ENCODE measurements at regions not wholly inside any gene's neighbourhood (a gene's known extent, or its start where the extent isn't known, plus 50 kb on each side); places are given as distances from the start of the nearest gene placed in this dataset.

- ATAC-seq: no peak
- intact Hi-C loops (cut with micrococcal nuclease): no loop called here
- DNase-seq: no peak
These were observed 90.6 kb upstream of the TUSC7 start for GRCh38 chr3:116618930-116619329.

GRCh38 chr3:116630494-116630893 lies 79.1 kb upstream of the TUSC7 start:
- intact Hi-C loops (cut with micrococcal nuclease): no loop called here
- ATAC-seq: no peak

GRCh38 chr3:116639641-116640040 lies 69.9 kb upstream of the TUSC7 start:
- intact Hi-C loops (cut with micrococcal nuclease): no loop called here
- DNase-seq (no peak), ATAC-seq (no peak)

More at GRCh38 chr3:116630494-116630893, 79.1 kb upstream of the TUSC7 start:
- DNase-seq: no peak

- intact Hi-C loops (cut with micrococcal nuclease): no loop called here
- DNase-seq: no peak
- peak; percentile 41 for ATAC-seq
These were observed 69.5 kb upstream of the TUSC7 start for GRCh38 chr3:116640109-116640508.

GRCh38 chr3:116643001-116643400 lies 66.6 kb upstream of the TUSC7 start:
- no peak for DNase-seq
- no peak for ATAC-seq
- intact Hi-C loops (cut with micrococcal nuclease): no loop called here

GRCh38 chr3:116647996-116648395 lies 61.6 kb upstream of the TUSC7 start:
- DNase-seq: no peak
- intact Hi-C loops (cut with micrococcal nuclease): no loop called here
- ATAC-seq: no peak

All from left ventricle myocardium superior (tissue), 1 donor.